ENCODE measurements at regions not wholly inside any gene's neighbourhood (a gene's known extent, or its start where the extent isn't known, plus 50 kb on each side); places are given as distances from the start of the nearest gene placed in this dataset.

- Histone ChIP-seq H3K9me3 (no peaks in the 10 kb centered on the region), H2AFZ (ENCODE audit: low read depth) (no peak overlapping the region), H3K27ac (ENCODE audit: low read depth in 2 of 2, low read length in 1 of 2) (no peak overlapping the region), H3K4me1 (ENCODE audit: control insufficient read depth in 1 of 2, insufficient read depth in 2 of 2, low read depth in 1 of 2, low read length in 1 of 2) (no peaks in the 10 kb centered on the region), H3K9ac (no peak overlapping the region), H3K4me2 (no peak overlapping the region), H3K27me3 (ENCODE audit: insufficient read depth) (no peaks in the 10 kb centered on the region), H3K36me3 (replicated peaks in 1 of 2; ENCODE audit: control insufficient read depth in 1 of 2, insufficient read depth in 2 of 2, low read length in 1 of 2) (no peaks in the 10 kb centered on the region), H3K4me3 (ENCODE audit: low read depth in 2 of 2, low read length in 1 of 2) (no peak overlapping the region), H3F3A (replicated peaks; ENCODE audit: insufficient read depth) (no peaks in the 10 kb centered on the region), H4K20me1 (ENCODE audit: insufficient read depth) (no peaks in the 10 kb centered on the region), H3K9me2 (no peaks in the 10 kb centered on the region), H3K79me2 (ENCODE audit: insufficient read depth) (no peaks in the 10 kb centered on the region)
- DNase-seq = no peak
- ChIA-PET CTCF (interaction anchor here (1.4 kb wide), 1 partner anchor 10 kb away, joined by 4 read pairs; no protein-coding TSS in a partner anchor), POLR2A (no interaction called here)
- TF ChIP-seq SMC3 (IDR thresholded peaks at IDR 0.05; ENCODE audit: low read depth, low read length) (no peak), FOSL2 (IDR thresholded peaks at IDR 0.05; ENCODE audit: borderline replicate concordance, low read depth) (no peak), MAX (IDR thresholded peaks at IDR 0.05; ENCODE audit: low read depth) (no peak), RAD21 (IDR thresholded peaks at IDR 0.05; ENCODE audit: low read length) (no peak), USF1 (IDR thresholded peaks at IDR 0.05; ENCODE audit: borderline replicate concordance, low read depth) (no peak), EZH2phosphoT487 (IDR thresholded peaks at IDR 0.05; ENCODE audit: borderline replicate concordance, low read depth) (no peak), NFIC (IDR thresholded peaks at IDR 0.05; ENCODE audit: borderline replicate concordance) (no peak), REST (IDR thresholded peaks at IDR 0.05; ENCODE audit: low read depth, low read length) (no peak), JUND (IDR thresholded peaks at IDR 0.05) (no peak), EP300 (IDR thresholded peaks at IDR 0.05; ENCODE audit: borderline replicate concordance in 1 of 2, low read depth in 1 of 2, low read length in 1 of 2) (no peak), GABPA (IDR thresholded peaks at IDR 0.05; ENCODE audit: low read depth) (no peak), FOXJ3 (CRISPR knock-in tag; IDR thresholded peaks at IDR 0.05) (no peak), CTCF (IDR thresholded peaks at IDR 0.05) (no peak), POLR2AphosphoS5 (IDR thresholded peaks at IDR 0.05; ENCODE audit: low read depth, low read length) (no peak)
Observed at GRCh38 chr6:98724537-98724936, 109.8 kb upstream of the POU3F2 start.
